Coronary artery (tissue), 2 donors: ENCODE measurements at regions not wholly inside any gene's neighbourhood (a gene's known extent, or its start where the extent isn't known, plus 50 kb on each side); places are given as distances from the start of the nearest gene placed in this dataset.

Experiments
- DNase-seq: peaks from one replicate; pipeline ENCODE4 v3.0.0-alpha.2; 2017; ENCODE audit warnings: low spot score
- H3K27ac ChIP-seq, 2 donors: fragments of 200-600 bp; sonication (generic); one replicate each; pipeline ENCODE4 v1.5.1; 2016 to 2019
- H3K4me3 ChIP-seq: fragments of 200-600 bp; sonication (generic); 2 replicates; pipeline ENCODE4 v1.5.1; 2016; ENCODE audit warnings: mild to moderate bottlenecking, moderate library complexity
- TF ChIP-seq, protein P1 (sequence below): fragments of 200-600 bp; sonication (generic); IDR thresholded peaks from one replicate; pipeline ENCODE4 v1.5.1; 2019; ENCODE audit warnings: antibody characterized with exemption

GRCh38 chr1:55848906-55849305, 633.7 kb upstream of the USP24 start:
- Histone ChIP-seq H3K4me3 (no peak overlapping the region), H3K27ac (no peak overlapping the region)
- TF ChIP-seq, protein P1, sequence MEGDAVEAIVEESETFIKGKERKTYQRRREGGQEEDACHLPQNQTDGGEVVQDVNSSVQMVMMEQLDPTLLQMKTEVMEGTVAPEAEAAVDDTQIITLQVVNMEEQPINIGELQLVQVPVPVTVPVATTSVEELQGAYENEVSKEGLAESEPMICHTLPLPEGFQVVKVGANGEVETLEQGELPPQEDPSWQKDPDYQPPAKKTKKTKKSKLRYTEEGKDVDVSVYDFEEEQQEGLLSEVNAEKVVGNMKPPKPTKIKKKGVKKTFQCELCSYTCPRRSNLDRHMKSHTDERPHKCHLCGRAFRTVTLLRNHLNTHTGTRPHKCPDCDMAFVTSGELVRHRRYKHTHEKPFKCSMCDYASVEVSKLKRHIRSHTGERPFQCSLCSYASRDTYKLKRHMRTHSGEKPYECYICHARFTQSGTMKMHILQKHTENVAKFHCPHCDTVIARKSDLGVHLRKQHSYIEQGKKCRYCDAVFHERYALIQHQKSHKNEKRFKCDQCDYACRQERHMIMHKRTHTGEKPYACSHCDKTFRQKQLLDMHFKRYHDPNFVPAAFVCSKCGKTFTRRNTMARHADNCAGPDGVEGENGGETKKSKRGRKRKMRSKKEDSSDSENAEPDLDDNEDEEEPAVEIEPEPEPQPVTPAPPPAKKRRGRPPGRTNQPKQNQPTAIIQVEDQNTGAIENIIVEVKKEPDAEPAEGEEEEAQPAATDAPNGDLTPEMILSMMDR: no peak
- no peak for DNase-seq

DNA sequence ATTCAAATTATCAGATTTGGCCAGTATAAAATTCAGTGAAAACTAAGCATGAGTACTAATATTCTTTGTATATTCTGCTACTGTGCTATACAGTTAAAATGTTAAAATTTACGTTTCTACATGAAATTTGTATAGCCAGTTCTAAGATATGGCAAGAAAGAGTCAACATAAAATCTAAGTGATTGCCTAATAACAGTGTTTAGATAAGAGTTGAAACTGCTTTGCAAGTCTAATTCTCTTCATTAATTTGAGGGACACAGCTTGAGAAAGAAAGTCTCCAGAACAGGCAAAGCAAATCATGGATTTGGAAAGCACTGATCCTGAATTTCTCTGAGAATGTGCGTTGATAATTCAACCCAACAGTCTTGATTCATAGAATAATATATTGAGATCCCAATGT, 630.9 kb upstream of the USP24 start:
- Histone ChIP-seq H3K27ac (no peak overlapping the region), H3K4me3 (no peak overlapping the region)
- no peak for DNase-seq
- TF ChIP-seq, protein P1: no peak

GRCh38 chr1:55844322-55844721, 629.2 kb upstream of the USP24 start:
- no peak overlapping the region for H3K27ac ChIP-seq
- TF ChIP-seq, protein P1: no peak

DNA sequence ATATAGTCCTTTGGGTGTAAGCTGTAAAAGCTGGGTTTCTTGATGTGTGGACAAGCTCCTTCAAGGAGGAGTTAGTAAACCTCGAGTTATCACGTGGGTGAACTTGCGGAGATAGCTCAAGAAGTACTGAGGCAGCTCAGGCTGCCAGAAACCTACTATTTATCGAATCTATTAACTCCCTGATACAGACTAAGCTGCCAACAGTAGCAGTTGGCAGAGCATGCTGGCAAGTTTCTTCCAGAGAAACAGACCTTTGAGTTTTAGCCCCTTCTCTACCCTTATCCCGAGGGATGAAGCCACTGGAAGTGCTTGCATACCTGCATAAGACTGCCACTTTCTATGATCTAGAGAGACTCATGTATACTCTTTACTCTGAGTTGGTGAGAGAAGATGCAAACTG, 624.5 kb upstream of the USP24 start:
- H3K27ac ChIP-seq: no peak overlapping the region
- no peak for DNase-seq
- no peak overlapping the region for H3K4me3 ChIP-seq
- TF ChIP-seq, protein P1: no peak

More at GRCh38 chr1:55844322-55844721, 629.2 kb upstream of the USP24 start:
- no peak for DNase-seq
- H3K4me3 ChIP-seq: no peak overlapping the region

DNA sequence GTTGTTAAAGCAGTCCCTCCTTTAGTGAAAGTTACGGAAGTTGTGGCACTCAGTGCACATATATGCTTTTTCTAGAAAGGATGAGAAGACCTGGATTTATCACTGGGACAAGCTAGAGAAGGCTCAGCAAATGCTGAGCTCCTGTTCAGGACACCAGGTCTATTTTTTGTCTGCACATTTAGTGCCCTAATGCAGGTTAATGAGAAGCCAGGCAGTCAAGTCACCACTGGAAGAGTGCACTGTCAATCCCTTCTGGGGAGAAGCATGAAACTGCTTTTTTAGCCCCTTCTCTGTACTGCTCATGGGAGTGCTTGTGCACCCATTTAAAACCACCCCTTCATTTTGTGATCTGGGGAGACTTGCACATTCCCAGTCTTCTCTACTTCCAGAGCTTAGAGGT, 624.1 kb upstream of the USP24 start:
- TF ChIP-seq, protein P1: no peak
- Histone ChIP-seq H3K4me3 (no peak overlapping the region), H3K27ac (no peak overlapping the region)
- DNase-seq: no peak

GRCh38 chr1:55836086-55836485, 620.9 kb upstream of the USP24 start:
- TF ChIP-seq, protein P1: no peak
- DNase-seq: no peak

GRCh38 chr1:55833529-55834091, 618.4 kb upstream of the USP24 start:
- TF ChIP-seq, protein P1: no peak
- no peak overlapping the region for H3K4me3 ChIP-seq
- no peak overlapping the region for H3K27ac ChIP-seq
- no peak for DNase-seq

More at GRCh38 chr1:55836086-55836485, 620.9 kb upstream of the USP24 start:
- Histone ChIP-seq H3K4me3 (no peak overlapping the region), H3K27ac (no peak overlapping the region)
